K562 (cell line): ENCODE measurements at regions not wholly inside any gene's neighbourhood (a gene's known extent, or its start where the extent isn't known, plus 50 kb on each side); places are given as distances from the start of the nearest gene placed in this dataset.

Source experiments
- E2F3 ChIP-seq: fragments of 250-450 bp; sonication (Bioruptor Pico); IDR thresholded peaks from 2 replicates; pipeline ENCODE4 v1.4.0; 2020; ENCODE audit warnings: mild to moderate bottlenecking
- ETV1 ChIP-seq: fragments of 450-650 bp; conservative IDR thresholded peaks from 2 replicates; pipeline ENCODE4 v1.6.1; 2016; ENCODE audit warnings: missing genetic modification characterization, control low read depth, low read depth, missing compliant biosample characterization
- HSF4 ChIP-seq: fragments of 250-450 bp; sonication (Bioruptor Pico); IDR thresholded peaks from 2 replicates; pipeline ENCODE4 v2.1.2; 2022; ENCODE audit warnings: mild to moderate bottlenecking, moderate library complexity, borderline replicate concordance
- ZNF274 ChIP-seq: IDR thresholded peaks from 2 replicates; pipeline ENCODE4 v1.6.1; 2011; ENCODE audit warnings: low read depth, mild to moderate bottlenecking, low read length, moderate library complexity, borderline replicate concordance
- TF ChIP-seq, protein P1 (sequence below): fragments of 200-600 bp; sonication (generic); IDR thresholded peaks from one replicate; pipeline ENCODE4 v1.6.1; 2012; ENCODE audit warnings: mild to moderate bottlenecking, low read depth, low read length, inconsistent platforms
- TF ChIP-seq, protein P2 (sequence below): fragments of 250-450 bp; sonication (Bioruptor Pico); IDR thresholded peaks from 2 replicates; pipeline ENCODE4 v1.5.0; 2021; ENCODE audit warnings: mild to moderate bottlenecking, moderate library complexity
- TF ChIP-seq, protein P3 (sequence below): sonication (generic); formaldehyde crosslinking; IDR thresholded peaks from 2 replicates; pipeline ENCODE4 v1.8.1; 2023; ENCODE audit warnings: mild to moderate bottlenecking, missing genetic modification reagents, moderate library complexity

DNA sequence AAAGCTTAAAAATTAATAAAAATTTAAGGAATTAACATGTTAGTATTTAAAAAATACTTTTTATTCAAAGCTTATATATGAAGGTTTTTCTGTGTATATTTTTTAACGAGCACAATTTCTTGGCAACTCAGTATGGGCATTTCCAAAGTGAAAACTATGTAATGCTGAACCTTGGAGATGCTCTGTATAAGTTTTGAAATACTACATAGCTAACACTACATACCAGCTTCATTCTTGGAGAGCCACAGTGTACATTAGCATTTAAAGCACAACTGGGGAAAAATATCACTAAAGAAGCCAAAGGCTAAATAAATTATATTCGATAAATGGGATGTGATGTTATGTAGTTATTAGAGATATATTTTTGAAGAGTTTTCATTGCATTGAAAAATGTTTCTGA lies 446.5 kb downstream of the CCDC85A start (continued):
- TF ChIP-seq, protein P1, sequence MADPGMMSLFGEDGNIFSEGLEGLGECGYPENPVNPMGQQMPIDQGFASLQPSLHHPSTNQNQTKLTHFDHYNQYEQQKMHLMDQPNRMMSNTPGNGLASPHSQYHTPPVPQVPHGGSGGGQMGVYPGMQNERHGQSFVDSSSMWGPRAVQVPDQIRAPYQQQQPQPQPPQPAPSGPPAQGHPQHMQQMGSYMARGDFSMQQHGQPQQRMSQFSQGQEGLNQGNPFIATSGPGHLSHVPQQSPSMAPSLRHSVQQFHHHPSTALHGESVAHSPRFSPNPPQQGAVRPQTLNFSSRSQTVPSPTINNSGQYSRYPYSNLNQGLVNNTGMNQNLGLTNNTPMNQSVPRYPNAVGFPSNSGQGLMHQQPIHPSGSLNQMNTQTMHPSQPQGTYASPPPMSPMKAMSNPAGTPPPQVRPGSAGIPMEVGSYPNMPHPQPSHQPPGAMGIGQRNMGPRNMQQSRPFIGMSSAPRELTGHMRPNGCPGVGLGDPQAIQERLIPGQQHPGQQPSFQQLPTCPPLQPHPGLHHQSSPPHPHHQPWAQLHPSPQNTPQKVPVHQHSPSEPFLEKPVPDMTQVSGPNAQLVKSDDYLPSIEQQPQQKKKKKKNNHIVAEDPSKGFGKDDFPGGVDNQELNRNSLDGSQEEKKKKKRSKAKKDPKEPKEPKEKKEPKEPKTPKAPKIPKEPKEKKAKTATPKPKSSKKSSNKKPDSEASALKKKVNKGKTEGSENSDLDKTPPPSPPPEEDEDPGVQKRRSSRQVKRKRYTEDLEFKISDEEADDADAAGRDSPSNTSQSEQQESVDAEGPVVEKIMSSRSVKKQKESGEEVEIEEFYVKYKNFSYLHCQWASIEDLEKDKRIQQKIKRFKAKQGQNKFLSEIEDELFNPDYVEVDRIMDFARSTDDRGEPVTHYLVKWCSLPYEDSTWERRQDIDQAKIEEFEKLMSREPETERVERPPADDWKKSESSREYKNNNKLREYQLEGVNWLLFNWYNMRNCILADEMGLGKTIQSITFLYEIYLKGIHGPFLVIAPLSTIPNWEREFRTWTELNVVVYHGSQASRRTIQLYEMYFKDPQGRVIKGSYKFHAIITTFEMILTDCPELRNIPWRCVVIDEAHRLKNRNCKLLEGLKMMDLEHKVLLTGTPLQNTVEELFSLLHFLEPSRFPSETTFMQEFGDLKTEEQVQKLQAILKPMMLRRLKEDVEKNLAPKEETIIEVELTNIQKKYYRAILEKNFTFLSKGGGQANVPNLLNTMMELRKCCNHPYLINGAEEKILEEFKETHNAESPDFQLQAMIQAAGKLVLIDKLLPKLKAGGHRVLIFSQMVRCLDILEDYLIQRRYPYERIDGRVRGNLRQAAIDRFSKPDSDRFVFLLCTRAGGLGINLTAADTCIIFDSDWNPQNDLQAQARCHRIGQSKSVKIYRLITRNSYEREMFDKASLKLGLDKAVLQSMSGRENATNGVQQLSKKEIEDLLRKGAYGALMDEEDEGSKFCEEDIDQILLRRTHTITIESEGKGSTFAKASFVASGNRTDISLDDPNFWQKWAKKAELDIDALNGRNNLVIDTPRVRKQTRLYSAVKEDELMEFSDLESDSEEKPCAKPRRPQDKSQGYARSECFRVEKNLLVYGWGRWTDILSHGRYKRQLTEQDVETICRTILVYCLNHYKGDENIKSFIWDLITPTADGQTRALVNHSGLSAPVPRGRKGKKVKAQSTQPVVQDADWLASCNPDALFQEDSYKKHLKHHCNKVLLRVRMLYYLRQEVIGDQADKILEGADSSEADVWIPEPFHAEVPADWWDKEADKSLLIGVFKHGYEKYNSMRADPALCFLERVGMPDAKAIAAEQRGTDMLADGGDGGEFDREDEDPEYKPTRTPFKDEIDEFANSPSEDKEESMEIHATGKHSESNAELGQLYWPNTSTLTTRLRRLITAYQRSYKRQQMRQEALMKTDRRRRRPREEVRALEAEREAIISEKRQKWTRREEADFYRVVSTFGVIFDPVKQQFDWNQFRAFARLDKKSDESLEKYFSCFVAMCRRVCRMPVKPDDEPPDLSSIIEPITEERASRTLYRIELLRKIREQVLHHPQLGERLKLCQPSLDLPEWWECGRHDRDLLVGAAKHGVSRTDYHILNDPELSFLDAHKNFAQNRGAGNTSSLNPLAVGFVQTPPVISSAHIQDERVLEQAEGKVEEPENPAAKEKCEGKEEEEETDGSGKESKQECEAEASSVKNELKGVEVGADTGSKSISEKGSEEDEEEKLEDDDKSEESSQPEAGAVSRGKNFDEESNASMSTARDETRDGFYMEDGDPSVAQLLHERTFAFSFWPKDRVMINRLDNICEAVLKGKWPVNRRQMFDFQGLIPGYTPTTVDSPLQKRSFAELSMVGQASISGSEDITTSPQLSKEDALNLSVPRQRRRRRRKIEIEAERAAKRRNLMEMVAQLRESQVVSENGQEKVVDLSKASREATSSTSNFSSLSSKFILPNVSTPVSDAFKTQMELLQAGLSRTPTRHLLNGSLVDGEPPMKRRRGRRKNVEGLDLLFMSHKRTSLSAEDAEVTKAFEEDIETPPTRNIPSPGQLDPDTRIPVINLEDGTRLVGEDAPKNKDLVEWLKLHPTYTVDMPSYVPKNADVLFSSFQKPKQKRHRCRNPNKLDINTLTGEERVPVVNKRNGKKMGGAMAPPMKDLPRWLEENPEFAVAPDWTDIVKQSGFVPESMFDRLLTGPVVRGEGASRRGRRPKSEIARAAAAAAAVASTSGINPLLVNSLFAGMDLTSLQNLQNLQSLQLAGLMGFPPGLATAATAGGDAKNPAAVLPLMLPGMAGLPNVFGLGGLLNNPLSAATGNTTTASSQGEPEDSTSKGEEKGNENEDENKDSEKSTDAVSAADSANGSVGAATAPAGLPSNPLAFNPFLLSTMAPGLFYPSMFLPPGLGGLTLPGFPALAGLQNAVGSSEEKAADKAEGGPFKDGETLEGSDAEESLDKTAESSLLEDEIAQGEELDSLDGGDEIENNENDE: no peak
- TF ChIP-seq ETV1 (no peak), ZNF274 (no peak), E2F3 (CRISPR knock-in tag) (no peak), HSF4 (CRISPR knock-in tag) (no peak)
- TF ChIP-seq, protein P2, sequence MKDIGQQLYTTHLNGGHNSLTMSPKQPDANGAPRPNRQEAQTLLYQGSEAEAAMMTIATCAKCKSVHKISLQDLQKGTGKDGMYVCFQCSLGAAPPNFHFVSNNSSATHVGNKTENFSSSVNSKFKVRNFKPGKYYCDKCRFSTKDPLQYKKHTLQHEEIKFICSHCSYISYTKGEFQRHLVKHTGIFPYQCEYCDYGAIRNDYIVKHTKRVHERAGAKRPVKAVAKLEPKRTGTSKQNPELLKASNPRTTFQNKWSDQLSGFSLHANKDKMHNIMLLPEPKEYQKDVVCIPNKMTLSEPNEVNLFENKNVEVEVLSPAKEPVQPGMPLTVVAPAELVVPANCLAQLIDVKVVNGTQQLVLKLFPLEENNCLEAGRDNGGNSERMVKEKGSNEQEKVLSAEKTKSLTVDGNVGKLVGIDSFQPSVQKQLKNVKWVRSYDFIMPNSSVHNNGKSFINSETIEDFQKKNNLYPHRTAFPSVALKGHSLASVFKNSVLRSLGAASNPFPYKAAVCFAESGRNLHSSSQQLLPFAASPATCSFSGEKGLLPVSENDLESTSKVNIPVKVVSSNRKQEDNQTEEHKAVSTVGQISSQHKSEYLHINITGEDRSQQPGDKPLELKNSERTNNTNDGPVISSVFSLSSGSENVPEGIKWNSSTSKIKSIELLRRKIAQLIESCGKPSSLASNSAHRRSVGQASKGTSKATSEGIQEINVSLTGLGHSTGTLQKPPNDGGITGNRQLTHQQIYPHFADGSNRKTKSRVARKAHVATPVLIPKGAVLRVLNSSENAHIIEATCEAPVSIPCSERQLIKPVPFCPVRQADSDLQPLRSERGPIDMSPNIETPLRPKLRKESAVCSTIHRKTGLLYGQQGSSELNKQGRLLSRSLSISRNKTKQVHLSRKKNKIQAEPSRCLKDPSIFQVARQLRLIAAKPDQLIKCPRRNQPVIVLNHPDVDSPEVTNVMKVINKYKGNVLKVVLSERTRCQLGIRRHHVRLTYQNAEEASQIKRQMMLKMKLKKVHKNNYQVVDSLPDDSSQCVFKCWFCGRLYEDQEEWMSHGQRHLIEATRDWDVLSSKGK (CRISPR knock-in tag): no peak
- TF ChIP-seq, protein P3, sequence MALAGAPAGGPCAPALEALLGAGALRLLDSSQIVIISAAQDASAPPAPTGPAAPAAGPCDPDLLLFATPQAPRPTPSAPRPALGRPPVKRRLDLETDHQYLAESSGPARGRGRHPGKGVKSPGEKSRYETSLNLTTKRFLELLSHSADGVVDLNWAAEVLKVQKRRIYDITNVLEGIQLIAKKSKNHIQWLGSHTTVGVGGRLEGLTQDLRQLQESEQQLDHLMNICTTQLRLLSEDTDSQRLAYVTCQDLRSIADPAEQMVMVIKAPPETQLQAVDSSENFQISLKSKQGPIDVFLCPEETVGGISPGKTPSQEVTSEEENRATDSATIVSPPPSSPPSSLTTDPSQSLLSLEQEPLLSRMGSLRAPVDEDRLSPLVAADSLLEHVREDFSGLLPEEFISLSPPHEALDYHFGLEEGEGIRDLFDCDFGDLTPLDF (CRISPR knock-in tag): no peak
